H1 (cell line): ENCODE measurements at regions not wholly inside any gene's neighbourhood (a gene's known extent, or its start where the extent isn't known, plus 50 kb on each side); places are given as distances from the start of the nearest gene placed in this dataset.

Experiments
- BCL11A ChIP-seq, 2 experiments: IDR thresholded peaks; one replicate each; pipeline ENCODE4 v1.6.1; 2011; ENCODE audit warnings: low read depth in 2 of 2, low read length in 2 of 2, mild to moderate bottlenecking in 2 of 2
- CEBPB ChIP-seq: IDR thresholded peaks from 2 replicates; pipeline ENCODE4 v1.6.1; 2012; ENCODE audit warnings: low read depth, low read length
- CHD7 ChIP-seq: fragments of 300-600 bp; sonication (generic); IDR thresholded peaks from 2 replicates; pipeline ENCODE4 v1.7.1; 2012; ENCODE audit warnings: low read length, moderate library complexity, mild to moderate bottlenecking, inconsistent platforms; ENCODE audit not compliant: insufficient replicate concordance
- CTBP2 ChIP-seq: IDR thresholded peaks from 2 replicates; pipeline ENCODE4 v1.7.0; 2011; ENCODE audit warnings: borderline replicate concordance, mild to moderate bottlenecking, moderate library complexity, mixed read lengths, low read length; ENCODE audit not compliant: insufficient read depth, insufficient read length
- EP300 ChIP-seq, 2 experiments: IDR thresholded peaks; 1 replicate in 1 of 2; 2 replicates in 1 of 2; pipeline ENCODE4 v1.6.1; 2011 to 2012; ENCODE audit warnings: low read depth in 2 of 2, low read length in 2 of 2, mild to moderate bottlenecking in 2 of 2, borderline replicate concordance in 1 of 2, inconsistent platforms in 1 of 2, moderate library complexity in 1 of 2
- GABPA ChIP-seq: IDR thresholded peaks from 2 replicates; pipeline ENCODE4 v1.6.1; 2011; ENCODE audit warnings: mild to moderate bottlenecking, low read length, moderate library complexity, borderline replicate concordance; ENCODE audit not compliant: insufficient read depth
- GTF2F1 ChIP-seq: IDR thresholded peaks from 2 replicates; pipeline ENCODE4 v1.6.1; 2012; ENCODE audit warnings: low read depth, low read length, improper control_type of control experiment, borderline replicate concordance
- POLR2A ChIP-seq, 2 experiments: IDR thresholded peaks; 1 replicate in 1 of 2; 2 replicates in 1 of 2; pipeline ENCODE4 v1.6.1; 2011; ENCODE audit warnings: low read depth in 2 of 2, low read length in 2 of 2, mild to moderate bottlenecking in 2 of 2; ENCODE audit errors: control extremely low read depth in 1 of 2
- SAP30 ChIP-seq: fragments of 300-600 bp; sonication (generic); IDR thresholded peaks from 2 replicates; pipeline ENCODE4 v1.7.1; 2012; ENCODE audit warnings: low read length, moderate library complexity, mild to moderate bottlenecking, inconsistent platforms; ENCODE audit not compliant: insufficient read depth, insufficient replicate concordance
- SIN3A ChIP-seq, 2 experiments: IDR thresholded peaks in 1 of 2; conservative IDR thresholded peaks in 1 of 2; 2 replicates each; pipeline ENCODE4 v1.6.1; 2011 to 2012; ENCODE audit warnings: low read length in 2 of 2, improper control_type of control experiment in 1 of 2, low read depth in 1 of 2, mild to moderate bottlenecking in 1 of 2

DNA sequence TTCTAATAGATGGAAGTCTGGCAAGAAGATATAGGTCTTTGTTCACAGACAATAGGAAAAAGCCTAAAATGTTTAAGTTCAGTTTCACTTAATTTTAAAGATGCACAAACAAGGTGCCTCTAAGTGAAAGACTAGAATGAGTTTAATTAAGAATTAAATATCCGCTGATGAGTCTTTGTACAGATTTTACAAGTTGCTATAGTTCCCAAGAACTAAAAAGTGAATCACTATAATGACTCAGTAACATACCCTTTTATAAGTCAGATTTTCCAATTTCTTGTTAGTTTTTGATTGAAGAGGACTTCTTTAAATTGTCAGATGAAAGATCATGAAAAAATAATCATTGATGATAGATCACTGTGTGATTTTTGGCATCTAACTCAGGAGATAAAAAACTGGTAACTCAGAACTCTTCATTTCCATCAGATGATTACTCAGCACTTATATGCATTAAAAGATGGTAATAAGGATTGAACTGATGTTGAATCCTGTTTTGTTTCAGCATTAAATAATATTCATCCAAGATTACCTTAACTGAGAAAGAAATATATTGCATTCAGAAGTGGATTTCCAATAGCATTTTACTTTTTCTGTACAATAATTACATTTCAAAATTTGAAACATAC lies 59.0 kb upstream of the ST6GALNAC3 start (continued):
- TF ChIP-seq CHD7 (no peak), GTF2F1 (no peak), CTBP2 (no peak), POLR2A (IDR thresholded peaks at IDR 0.05; ENCODE audit: control extremely low read depth in 1 of 2, low read depth in 2 of 2, low read length in 2 of 2) (no peak), CEBPB (no peak), SIN3A (conservative IDR thresholded peaks at IDR 0.05 in 1 of 2, IDR thresholded peaks at IDR 0.05 in 1 of 2; ENCODE audit: low read depth in 1 of 2, low read length in 2 of 2) (no peak), SAP30 (no peak), EP300 (IDR thresholded peaks at IDR 0.05; ENCODE audit: borderline replicate concordance in 1 of 2, low read depth in 2 of 2, low read length in 2 of 2) (no peak), BCL11A (IDR thresholded peaks at IDR 0.05; ENCODE audit: low read depth in 2 of 2, low read length in 2 of 2) (no peak), GABPA (no peak)
